Panc1 (cell line): ENCODE measurements at regions not wholly inside any gene's neighbourhood (a gene's known extent, or its start where the extent isn't known, plus 50 kb on each side); places are given as distances from the start of the nearest gene placed in this dataset.

ENCODE experiments used
- ATAC-seq: fragments of 200-7000 bp; cut with Tn5 transposase; 2 replicates; pipeline ENCODE4 v1.9.1; 2020; ENCODE audit warnings: mild to moderate bottlenecking, moderate library complexity
- BruUV-seq: library from RNA; stranded (reverse); fragments of 400-500 nt; replicated peaks from 2 replicates; lab custom pipeline; 2021; lab: Mats Ljungman, UMichigan
- CTCF ChIA-PET: fragments of 300-600 bp; sonication (Branson Sonifier 250); formaldehyde crosslinking; loops from one replicate; lab custom pipeline; 2022; ENCODE audit warnings: antibody characterized with exemption; lab: Charles Lee
- POLR2A ChIA-PET: fragments of 300-600 bp; sonication (Branson Sonifier 250); formaldehyde crosslinking; loops from one replicate; lab custom pipeline; 2022; ENCODE audit warnings: antibody characterized with exemption; lab: Charles Lee
- DNase-seq: peaks from one replicate; pipeline ENCODE4 v3.0.0-alpha.2; 2010; ENCODE audit warnings: low read depth, low spot score
- H3K27ac ChIP-seq: 2 replicates; pipeline ENCODE4 v1.5.1; 2011; ENCODE audit warnings: mild to moderate bottlenecking, low read length, inconsistent platforms
- H3K27me3 ChIP-seq: fragments of 200-500 bp; sonication (Bioruptor generic); 2 replicates; pipeline ENCODE4 v1.6.0; 2014; ENCODE audit warnings: low read length, inconsistent platforms; ENCODE audit not compliant: control insufficient read depth, insufficient read depth
- H3K36me3 ChIP-seq: fragments of 200-500 bp; sonication (Bioruptor generic); 2 replicates; pipeline ENCODE4 v1.5.1; 2014; ENCODE audit warnings: inconsistent platforms, mild to moderate bottlenecking, low read length, moderate library complexity; ENCODE audit not compliant: control insufficient read depth, insufficient read depth
- H3K4me1 ChIP-seq: 2 replicates; pipeline ENCODE4 v1.5.1; 2011; ENCODE audit warnings: inconsistent platforms, mild to moderate bottlenecking, low read length, moderate library complexity; ENCODE audit not compliant: control insufficient read depth, insufficient read depth
- H3K4me3 ChIP-seq, 2 experiments: 2 replicates each; pipeline ENCODE4 v1.5.1; 2011 to 2012; ENCODE audit warnings: low read depth in 2 of 2, low read length in 2 of 2, mild to moderate bottlenecking in 2 of 2, inconsistent platforms in 1 of 2, moderate library complexity in 1 of 2
- H3K9me3 ChIP-seq: fragments of 200-500 bp; sonication (Bioruptor generic); 2 replicates; pipeline ENCODE4 v1.5.1; 2014; ENCODE audit warnings: low read depth, mild to moderate bottlenecking, inconsistent platforms, low read length, moderate library complexity; ENCODE audit not compliant: control insufficient read depth, insufficient read depth
- CTCF ChIP-seq: fragments of 450-650 bp; IDR thresholded peaks from 2 replicates; pipeline ENCODE4 v1.5.1; 2017; ENCODE audit warnings: mild to moderate bottlenecking
- POLR2AphosphoS5 ChIP-seq: IDR thresholded peaks from 2 replicates; pipeline ENCODE4 v1.6.1; 2012; ENCODE audit warnings: mild to moderate bottlenecking, low read depth, low read length, moderate library complexity
- REST ChIP-seq, 2 experiments: IDR thresholded peaks; 2 replicates each; pipeline ENCODE4 v1.6.1; 2011 to 2012; ENCODE audit warnings: low read depth in 2 of 2, control low read depth in 1 of 2, low read length in 1 of 2, mild to moderate bottlenecking in 1 of 2, moderate library complexity in 1 of 2; ENCODE audit not compliant: insufficient read depth in 1 of 2
- SIN3A ChIP-seq: IDR thresholded peaks from 2 replicates; pipeline ENCODE4 v1.6.1; 2012; ENCODE audit warnings: low read depth, mild to moderate bottlenecking, low read length, moderate library complexity, borderline replicate concordance; ENCODE audit not compliant: insufficient read depth
- TCF7L2 ChIP-seq: IDR thresholded peaks from 2 replicates; pipeline ENCODE4 v1.6.1; 2011; ENCODE audit warnings: mild to moderate bottlenecking, low read depth, low read length, inconsistent platforms
- in situ Hi-C: cut with HindIII; loops from 2 replicates; pipeline ENCODE4 v1.10.0; 2016; ENCODE audit warnings: low sequenced_read_pairs, low pct_unique_long_range_greater_than_20kb
- intact Hi-C: fragments of 100-400 bp; cut with micrococcal nuclease; formaldehyde crosslinking; loops from one replicate; pipeline ENCODE4 v1.10.0; 2022; ENCODE audit not compliant: unreplicated experiment

- no TSS peak for BruUV-seq
- Histone ChIP-seq H3K9me3 (no peaks in the 10 kb centered on the region), H3K4me1 (no peaks in the 10 kb centered on the region), H3K27me3 (no peaks in the 10 kb centered on the region), H3K4me3 (no peak overlapping the region), H3K27ac (no peak overlapping the region), H3K36me3 (no peaks in the 10 kb centered on the region)
- in situ Hi-C loops (no loop called here), intact Hi-C loops (no loop called here)
- DNase-seq (no peak), ATAC-seq (no peak)
- TF ChIP-seq REST (IDR thresholded peaks at IDR 0.05; ENCODE audit: insufficient read depth in 1 of 2, low read depth in 2 of 2, low read length in 1 of 2): no peak
- no peak for TF ChIP-seq POLR2AphosphoS5
- TF ChIP-seq CTCF: no peak
- no peak for TF ChIP-seq TCF7L2
- TF ChIP-seq SIN3A: no peak
- CTCF ChIA-PET: no interaction called here
- POLR2A ChIA-PET: no interaction called here
Measured at GRCh38 chr5:130424341-130424740, 520.1 kb downstream of the CHSY3 start.

GRCh38 chr5:130402906-130403305, 498.6 kb downstream of the CHSY3 start:
- Histone ChIP-seq H3K4me3 (no peak overlapping the region), H3K27ac (no peak overlapping the region), H3K9me3 (0 out of 2 replicates have a peak, but pooled peaks cover 3% of the 10 kb centered on the region), H3K4me1 (no peaks in the 10 kb centered on the region), H3K27me3 (no peaks in the 10 kb centered on the region), H3K36me3 (no peaks in the 10 kb centered on the region)
- in situ Hi-C loops (no loop called here), intact Hi-C loops (no loop called here)
- ChIA-PET POLR2A (no interaction called here), CTCF (no interaction called here)
- no peak for TF ChIP-seq REST (IDR thresholded peaks at IDR 0.05; ENCODE audit: insufficient read depth in 1 of 2, low read depth in 2 of 2, low read length in 1 of 2)
- TF ChIP-seq CTCF: no peak
- no peak for TF ChIP-seq POLR2AphosphoS5
- no peak for TF ChIP-seq SIN3A
- TF ChIP-seq TCF7L2: no peak
- no peak for ATAC-seq
- no peak for DNase-seq
- no TSS peak for BruUV-seq
